ENCODE measurements at regions not wholly inside any gene's neighbourhood (a gene's known extent, or its start where the extent isn't known, plus 50 kb on each side); places are given as distances from the start of the nearest gene placed in this dataset.

- ATAC-seq (ENCODE audit: poor library complexity) (no peak), DNase-seq (no peak)
- ChIA-PET CTCF (no interaction called here), POLR2A (no interaction called here)
- TF ChIP-seq, protein P1, sequence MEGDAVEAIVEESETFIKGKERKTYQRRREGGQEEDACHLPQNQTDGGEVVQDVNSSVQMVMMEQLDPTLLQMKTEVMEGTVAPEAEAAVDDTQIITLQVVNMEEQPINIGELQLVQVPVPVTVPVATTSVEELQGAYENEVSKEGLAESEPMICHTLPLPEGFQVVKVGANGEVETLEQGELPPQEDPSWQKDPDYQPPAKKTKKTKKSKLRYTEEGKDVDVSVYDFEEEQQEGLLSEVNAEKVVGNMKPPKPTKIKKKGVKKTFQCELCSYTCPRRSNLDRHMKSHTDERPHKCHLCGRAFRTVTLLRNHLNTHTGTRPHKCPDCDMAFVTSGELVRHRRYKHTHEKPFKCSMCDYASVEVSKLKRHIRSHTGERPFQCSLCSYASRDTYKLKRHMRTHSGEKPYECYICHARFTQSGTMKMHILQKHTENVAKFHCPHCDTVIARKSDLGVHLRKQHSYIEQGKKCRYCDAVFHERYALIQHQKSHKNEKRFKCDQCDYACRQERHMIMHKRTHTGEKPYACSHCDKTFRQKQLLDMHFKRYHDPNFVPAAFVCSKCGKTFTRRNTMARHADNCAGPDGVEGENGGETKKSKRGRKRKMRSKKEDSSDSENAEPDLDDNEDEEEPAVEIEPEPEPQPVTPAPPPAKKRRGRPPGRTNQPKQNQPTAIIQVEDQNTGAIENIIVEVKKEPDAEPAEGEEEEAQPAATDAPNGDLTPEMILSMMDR (IDR thresholded peaks at IDR 0.05), result no peak
- H3K27ac Mint-ChIP-seq, result no peak overlapping the region
- Histone ChIP-seq H3K27me3 (ENCODE audit: control insufficient read depth in 1 of 2, insufficient read depth in 2 of 2, low read length in 2 of 2) (peaks cover 0 to 5% of the 10 kb centered on the region in 2 experiments), H3K36me3 (ENCODE audit: insufficient read depth, low read length) (no peaks in the 10 kb centered on the region), H3K4me1 (ENCODE audit: insufficient read depth, low read length) (peaks cover 21% of the 10 kb centered on the region), H3K9me3 (ENCODE audit: control insufficient read depth in 1 of 2, insufficient read depth in 1 of 2, low read length in 2 of 2) (peaks cover 0 to 4% of the 10 kb centered on the region in 2 experiments), H3K4me3 (ENCODE audit: low read length) (no peak overlapping the region), H3K27ac (ENCODE audit: low read depth in 1 of 2, low read length in 2 of 2) (no peak overlapping the region)
- H3K4me1 Mint-ChIP-seq (ENCODE audit: low read depth), result peaks cover under 1% of the 10 kb centered on the region
- H3K4me3 Mint-ChIP-seq, result no peak overlapping the region
- peaks cover 18% of the 10 kb centered on the region for H3K27me3 Mint-ChIP-seq
- H3K36me3 Mint-ChIP-seq (ENCODE audit: low read depth), result no peaks in the 10 kb centered on the region
- intact Hi-C loops (cut with DNase I, micrococcal nuclease), result loop anchor here in 1 of 2 experiments (10.0 kb wide), 1 partner anchor 1152 kb away; the partner anchor contains the start of genes ELP2 and SLC39A6
- H3K9me3 Mint-ChIP-seq, result no peaks in the 10 kb centered on the region
Measured at GRCh38 chr18:34972765-34973414, 68.3 kb upstream of the MAPRE2 start.

DNA sequence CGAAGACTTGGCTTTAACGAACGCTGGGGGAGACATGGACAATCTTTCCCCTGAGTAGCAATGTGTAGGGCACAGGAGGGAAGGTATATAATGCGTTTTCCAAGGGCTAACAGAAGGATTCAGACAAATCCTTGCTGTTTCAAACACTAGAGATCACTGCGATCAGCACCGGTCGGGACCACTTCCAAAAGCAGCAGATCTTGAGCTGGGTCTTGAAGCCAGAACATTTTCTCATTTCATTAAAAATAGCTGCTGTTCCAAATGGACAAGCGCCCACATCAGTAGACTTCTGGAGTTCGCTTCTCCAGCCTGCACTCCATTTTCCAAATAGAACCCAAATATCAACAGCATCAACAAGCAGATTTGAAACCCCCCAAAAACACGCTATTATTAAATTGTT lies 65.1 kb upstream of the MAPRE2 start:
- H3K9me3 Mint-ChIP-seq, result no peaks in the 10 kb centered on the region
- CTCF ChIA-PET, result interaction anchor here (0.6 to 1.0 kb wide), 2 partner anchors 379 to 1752 kb away, joined by 3 read pairs; no protein-coding TSS in a partner anchor
- H3K27ac Mint-ChIP-seq, result no peak overlapping the region
- Histone ChIP-seq H3K27me3 (ENCODE audit: control insufficient read depth in 1 of 2, insufficient read depth in 2 of 2, low read length in 2 of 2) (peaks cover 0 to 5% of the 10 kb centered on the region in 2 experiments), H3K36me3 (ENCODE audit: insufficient read depth, low read length) (no peaks in the 10 kb centered on the region), H3K4me3 (ENCODE audit: low read length) (peak overlapping the region; percentile 97), H3K27ac (ENCODE audit: low read depth in 1 of 2, low read length in 2 of 2) (no peak overlapping the region), H3K4me1 (ENCODE audit: insufficient read depth, low read length) (peaks cover 35% of the 10 kb centered on the region), H3K9me3 (ENCODE audit: control insufficient read depth in 1 of 2, insufficient read depth in 1 of 2, low read length in 2 of 2) (peaks cover 0 to 4% of the 10 kb centered on the region in 2 experiments)
- H3K4me1 Mint-ChIP-seq (ENCODE audit: low read depth), result peaks cover 18% of the 10 kb centered on the region
- H3K36me3 Mint-ChIP-seq (ENCODE audit: low read depth), result no peaks in the 10 kb centered on the region
- POLR2A ChIA-PET, result interaction anchor here (2.2 kb wide), 1 partner anchor 264 kb away, joined by 7 read pairs; the partner anchor contains the start of gene ZNF397
- intact Hi-C loops (cut with DNase I, micrococcal nuclease), result loop anchor here in 1 of 2 experiments (10.0 kb wide), 1 partner anchor 1149 kb away; the partner anchor contains the start of genes ELP2 and SLC39A6
- H3K27me3 Mint-ChIP-seq, result peaks cover 9% of the 10 kb centered on the region
- no peak for ATAC-seq (ENCODE audit: poor library complexity)
- TF ChIP-seq, protein P1 (IDR thresholded peaks at IDR 0.05), result no peak
- DNase-seq, result no peak
- H3K4me3 Mint-ChIP-seq, result peak overlapping the region; percentile 95

DNA sequence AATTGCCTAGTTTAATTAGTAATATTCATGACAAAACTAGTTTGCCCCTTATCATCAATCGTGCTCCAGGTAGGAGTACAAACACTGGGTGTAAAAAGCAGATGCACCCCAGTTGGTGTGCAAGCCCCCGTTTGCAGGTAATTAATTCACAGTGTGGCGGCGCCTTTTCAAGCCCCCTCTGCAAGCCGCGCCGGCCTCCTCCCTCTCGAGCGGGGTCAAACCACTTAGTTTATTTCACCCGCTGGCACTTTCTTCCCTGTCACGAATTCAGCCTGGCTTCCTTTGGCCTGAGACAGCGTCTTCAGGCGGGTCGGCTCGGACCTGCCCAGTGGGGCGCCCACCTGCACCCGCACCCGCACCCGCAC lies 64.7 kb upstream of the MAPRE2 start:
- peak overlapping the region; percentile 97 for H3K4me3 ChIP-seq (ENCODE audit: low read length)
- intact Hi-C loops (cut with DNase I, micrococcal nuclease), result loop anchor here in 1 of 2 experiments (10.0 kb wide), 1 partner anchor 1148 kb away; the partner anchor contains the start of genes ELP2 and SLC39A6
- CTCF ChIA-PET, result interaction anchor here (1.0 kb wide), 1 partner anchor 379 kb away, joined by 3 read pairs; no protein-coding TSS in a partner anchor
- Mint-ChIP-seq H3K27ac (no peak overlapping the region), H3K36me3 (ENCODE audit: low read depth) (no peaks in the 10 kb centered on the region), H3K27me3 (peaks cover 9% of the 10 kb centered on the region), H3K4me1 (ENCODE audit: low read depth) (peaks cover 18% of the 10 kb centered on the region), H3K9me3 (no peaks in the 10 kb centered on the region), H3K4me3 (peak overlapping the region; percentile 95)
- H3K27ac ChIP-seq (ENCODE audit: low read depth in 1 of 2, low read length in 2 of 2), result no peak overlapping the region
- H3K9me3 ChIP-seq (ENCODE audit: control insufficient read depth in 1 of 2, insufficient read depth in 1 of 2, low read length in 2 of 2), result peaks cover 0 to 4% of the 10 kb centered on the region in 2 experiments
- H3K4me1 ChIP-seq (ENCODE audit: insufficient read depth, low read length), result peaks cover 35% of the 10 kb centered on the region
- TF ChIP-seq, protein P1 (IDR thresholded peaks at IDR 0.05), result no peak
- ATAC-seq (ENCODE audit: poor library complexity), result no peak
- DNase-seq, result no peak
- H3K36me3 ChIP-seq (ENCODE audit: insufficient read depth, low read length), result no peaks in the 10 kb centered on the region
- POLR2A ChIA-PET, result interaction anchor here (0.9 to 2.2 kb wide), 4 partner anchors 53 to 264 kb away, joined by 3 to 7 read pairs (median 4); partner anchors contain the start of genes MAPRE2 and ZNF397
- peaks cover 0 to 5% of the 10 kb centered on the region in 2 experiments for H3K27me3 ChIP-seq (ENCODE audit: control insufficient read depth in 1 of 2, insufficient read depth in 2 of 2, low read length in 2 of 2)

Data from CD4-positive, alpha-beta T cell (primary cell).